Pancreas (tissue), 10 donors: ENCODE measurements at regions not wholly inside any gene's neighbourhood (a gene's known extent, or its start where the extent isn't known, plus 50 kb on each side); places are given as distances from the start of the nearest gene placed in this dataset.

Experiments used
- ATAC-seq, 4 donors: fragments of 200-7000 bp; cut with Tn5 transposase; one replicate each; pipeline versions ENCODE4 v1.8.0 to v1.9.1; 2020; ENCODE audit warnings: mild to moderate bottlenecking in 4 of 4, moderate library complexity in 4 of 4
- DNase-seq, 6 donors: peaks; one replicate each; pipeline ENCODE4 v3.0.0-alpha.2; 2020
- FAIRE-seq: peaks from 2 replicates; lab custom pipeline; 2012; peaks lifted over from hg19 to GRCh38; lab: Jason Lieb, UNC
- H3K27ac ChIP-seq, 4 donors: fragments of 200-600 bp; sonication (generic); 1 replicate in 3 of 4; 2 replicates in 1 of 4; pipeline versions ENCODE4 v1.5.0 to v1.8.0; 2020
- H3K27me3 ChIP-seq, 4 donors: fragments of 200-600 bp; one replicate each; pipeline ENCODE4 v1.8.0; 2021
- H3K36me3 ChIP-seq, 3 donors: fragments of 200-600 bp; sonication (generic) in 1 of 3; one replicate each; pipeline versions ENCODE4 v1.5.0 to v1.8.0; 2020 to 2021
- H3K4me1 ChIP-seq, 3 donors: fragments of 200-600 bp; one replicate each; pipeline ENCODE4 v1.8.0; 2021
- H3K4me3 ChIP-seq, 4 donors: fragments of 200-600 bp; sonication (generic) in 2 of 4; one replicate each; pipeline versions ENCODE4 v1.5.0 to v1.8.0; 2020 to 2021
- H3K9me3 ChIP-seq, 4 donors: fragments of 200-600 bp; one replicate each; pipeline ENCODE4 v1.8.0; 2021
- CTCF ChIP-seq, 4 donors: fragments of 200-600 bp; sonication (generic) in 3 of 4; IDR thresholded peaks; one replicate each; pipeline versions ENCODE4 v1.5.0 to v1.8.0; 2021; ENCODE audit warnings: antibody characterized with exemption in 4 of 4
- whole genome bisulfite sequencing, 2 donors: extraction: QIAGEN DNeasy Blood & Tissue Kit; methylation state at CpG; one replicate each; pipeline ENCODE4 v1.1.7; 2013; 5-methylcytosine and 5-hydroxymethylcytosine counted together
- intact Hi-C, 3 donors: fragments of 100-400 bp; cut with DNase I; formaldehyde crosslinking; loops; one replicate each; pipeline versions ENCODE4 v1.11.1 to v1.14.2; 2022
- donor health status: healthy with polysubstance abuse.
- donor health status: DM: no; HTN: no; CAD: no; lungs with moderate emphysema.
- donor health status: DM: no; HTN: no; CAD: no.
- donor health status: control.
- donor health status: control.
- donor health status: Bipolar disorder and iron deficiency.
- donor health status: DM: yes; HTN: yes; CAD: no.
- donor health status: DM: no; HTN: no; CAD: no.
- donor health status: DM: no; HTN: no; CAD: no.
- donor health status: DM: yes; HTN: yes; CAD: no.

DNA sequence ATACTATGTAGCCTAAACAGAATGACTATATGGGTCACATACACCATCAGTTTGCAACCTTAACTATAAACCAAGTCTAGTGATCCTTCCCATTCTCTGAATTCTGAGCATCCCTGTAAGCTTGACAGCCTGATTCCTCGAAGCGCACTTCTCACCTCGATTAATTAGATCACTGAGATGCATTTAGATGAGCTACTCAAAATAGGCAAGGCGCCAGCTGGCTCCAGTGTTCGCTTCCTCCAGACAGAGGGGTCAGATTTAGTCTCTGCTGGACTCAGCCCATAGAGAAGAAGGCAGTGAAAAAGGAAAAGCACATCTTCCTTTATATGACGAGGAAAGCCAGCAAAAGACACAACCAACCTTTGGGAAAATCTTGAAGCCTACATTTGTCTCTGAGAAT, 371.5 kb downstream of the MLLT3 start:
- Histone ChIP-seq H3K36me3 (no peaks in the 10 kb centered on the region), H3K9me3 (no peaks in the 10 kb centered on the region), H3K27ac (no peak overlapping the region), H3K4me3 (no peak overlapping the region), H3K4me1 (no peaks in the 10 kb centered on the region), H3K27me3 (no peaks in the 10 kb centered on the region)
- ATAC-seq (no peak), FAIRE-seq (no peak), DNase-seq (no peak)
- WGBS, 2 donors: 77 to 83% methylated on average over 6 of the region's 6 CpGs
- intact Hi-C loops: no loop called here
- no peak for TF ChIP-seq CTCF (IDR thresholded peaks at IDR 0.05)

GRCh38 chr9:20244271-20244670, 378.0 kb downstream of the MLLT3 start:
- FAIRE-seq (no peak), ATAC-seq (no peak), DNase-seq (no peak)
- Histone ChIP-seq H3K4me3 (no peak overlapping the region), H3K27me3 (no peaks in the 10 kb centered on the region), H3K4me1 (no peaks in the 10 kb centered on the region), H3K27ac (no peak overlapping the region), H3K9me3 (no peaks in the 10 kb centered on the region), H3K36me3 (no peaks in the 10 kb centered on the region)
- intact Hi-C loops: no loop called here
- 91 to 95% methylated on average over 6 of the region's 6 CpGs for WGBS, 2 donors
- TF ChIP-seq CTCF (IDR thresholded peaks at IDR 0.05): no peak

GRCh38 chr9:20243841-20244240, 378.5 kb downstream of the MLLT3 start:
- Histone ChIP-seq H3K27ac (no peak overlapping the region), H3K9me3 (no peaks in the 10 kb centered on the region), H3K27me3 (no peaks in the 10 kb centered on the region), H3K4me1 (no peaks in the 10 kb centered on the region), H3K4me3 (no peak overlapping the region), H3K36me3 (no peaks in the 10 kb centered on the region)
- no peak for TF ChIP-seq CTCF (IDR thresholded peaks at IDR 0.05)
- intact Hi-C loops: no loop called here
- 65% methylated on average over 6 of the region's 6 CpGs for WGBS, 2 donors
- FAIRE-seq (no peak), DNase-seq (no peak), ATAC-seq (no peak)

DNA sequence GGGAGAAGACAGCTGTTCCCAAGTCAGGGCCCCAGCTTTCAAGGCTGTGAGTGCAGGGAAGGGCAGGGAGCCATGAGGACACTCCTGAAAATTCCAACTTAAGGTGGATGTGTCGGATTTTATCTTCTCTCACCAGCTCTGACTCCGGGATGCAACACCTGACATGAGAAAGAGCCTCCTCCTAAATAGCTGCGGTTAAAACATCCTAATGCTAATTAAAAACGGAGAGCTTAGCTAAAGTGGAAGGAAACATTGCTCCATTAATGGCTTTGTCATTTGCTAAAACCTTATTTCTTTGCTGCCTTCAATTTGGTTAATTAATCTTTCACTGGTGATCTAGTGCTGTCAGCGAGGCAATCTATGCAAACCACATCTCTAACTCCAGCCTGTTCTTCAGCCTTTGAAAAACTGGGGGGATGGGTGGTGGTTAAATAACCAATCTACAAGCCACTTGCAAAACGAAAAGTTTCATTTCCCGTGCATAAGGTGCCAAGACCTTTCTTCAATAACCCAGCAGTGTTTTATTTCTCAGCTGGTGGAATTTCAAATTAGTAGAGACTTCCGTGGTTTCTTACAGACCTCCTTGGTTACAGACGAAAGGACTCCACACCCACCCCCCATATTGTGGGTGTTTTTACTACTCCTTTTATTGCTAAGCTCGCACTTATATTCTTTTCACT, 379.6 kb downstream of the MLLT3 start:
- H3K4me1 ChIP-seq: no peaks in the 10 kb centered on the region
- FAIRE-seq: no peak
- no peak overlapping the region for H3K4me3 ChIP-seq
- DNase-seq: no peak
- ATAC-seq: no peak
- no peak overlapping the region for H3K27ac ChIP-seq
- WGBS, 2 donors: 56 to 61% methylated on average over 10 of the region's 10 CpGs
- no peaks in the 10 kb centered on the region for H3K9me3 ChIP-seq
- TF ChIP-seq CTCF (IDR thresholded peaks at IDR 0.05): no peak
- intact Hi-C loops: no loop called here
- no peaks in the 10 kb centered on the region for H3K36me3 ChIP-seq
- no peaks in the 10 kb centered on the region for H3K27me3 ChIP-seq

- no peak for DNase-seq
- no peaks in the 10 kb centered on the region for H3K36me3 ChIP-seq
- no peak overlapping the region for H3K27ac ChIP-seq
- TF ChIP-seq CTCF (IDR thresholded peaks at IDR 0.05): no peak
- no peak for FAIRE-seq
- 86 to 93% methylated on average over 2 of the region's 2 CpGs for WGBS, 2 donors
- intact Hi-C loops: no loop called here
- H3K27me3 ChIP-seq: no peaks in the 10 kb centered on the region
- no peaks in the 10 kb centered on the region for H3K4me1 ChIP-seq
- no peak for ATAC-seq
- no peak overlapping the region for H3K4me3 ChIP-seq
- H3K9me3 ChIP-seq: no peaks in the 10 kb centered on the region
These were observed 381.8 kb downstream of the MLLT3 start for GRCh38 chr9:20240498-20240897.
